Breast epithelium (tissue), 4 donors: ENCODE measurements at regions not wholly inside any gene's neighbourhood (a gene's known extent, or its start where the extent isn't known, plus 50 kb on each side); places are given as distances from the start of the nearest gene placed in this dataset.

ENCODE experiments used
- DNase-seq, 2 donors: peaks; one replicate each; pipeline ENCODE4 v3.0.0-alpha.2; 2019; ENCODE audit warnings: low spot score in 2 of 2
- H3K27ac ChIP-seq, 2 donors: fragments of 200-600 bp; sonication (generic) in 1 of 2; one replicate each; pipeline ENCODE4 v1.5.1; 2016 to 2019; ENCODE audit warnings: mild to moderate bottlenecking in 1 of 2
- H3K27me3 ChIP-seq, 2 donors: fragments of 200-600 bp; sonication (generic) in 1 of 2; one replicate each; pipeline versions ENCODE4 v1.5.1 to v1.6.0; 2017 to 2019; ENCODE audit warnings: control low read depth in 1 of 2, mild to moderate bottlenecking in 1 of 2
- H3K36me3 ChIP-seq: fragments of 200-600 bp; one replicate; pipeline ENCODE4 v1.5.1; 2019
- H3K4me1 ChIP-seq, 2 donors: fragments of 200-600 bp; sonication (generic); one replicate each; pipeline ENCODE4 v1.5.1; 2016 to 2019; ENCODE audit warnings: control low read depth in 1 of 2
- H3K4me3 ChIP-seq, 3 donors: fragments of 200-600 bp; sonication (generic); 1 replicate in 2 of 3; 2 replicates in 1 of 3; pipeline ENCODE4 v1.5.1; 2016 to 2019; ENCODE audit warnings: mild to moderate bottlenecking in 3 of 3, moderate library complexity in 2 of 3
- H3K9me3 ChIP-seq, 2 donors: fragments of 200-600 bp; sonication (generic) in 1 of 2; one replicate each; pipeline ENCODE4 v1.5.1; 2016 to 2019; ENCODE audit warnings: control low read depth in 1 of 2
- POLR2A ChIP-seq: fragments of 450-650 bp; IDR thresholded peaks from one replicate; pipeline ENCODE4 v1.6.1; 2016; ENCODE audit warnings: antibody characterized with exemption, mild to moderate bottlenecking, moderate library complexity
- POLR2AphosphoS5 ChIP-seq, 3 donors: sonication (generic); formaldehyde crosslinking; IDR thresholded peaks; one replicate each; pipeline ENCODE4 v1.6.1; 2017; ENCODE audit warnings: antibody characterized with exemption in 3 of 3
- intact Hi-C: fragments of 100-400 bp; cut with DNase I; formaldehyde crosslinking; loops from one replicate; pipeline ENCODE4 v1.15.1; 2023; ENCODE audit warnings: low total_unique reads
- TF ChIP-seq, protein P1 (sequence below), 3 donors: fragments of 450-650 bp; IDR thresholded peaks; one replicate each; pipeline ENCODE4 v1.5.1; 2016 to 2017; ENCODE audit warnings: antibody characterized with exemption in 3 of 3, mild to moderate bottlenecking in 3 of 3, moderate library complexity in 3 of 3

DNA sequence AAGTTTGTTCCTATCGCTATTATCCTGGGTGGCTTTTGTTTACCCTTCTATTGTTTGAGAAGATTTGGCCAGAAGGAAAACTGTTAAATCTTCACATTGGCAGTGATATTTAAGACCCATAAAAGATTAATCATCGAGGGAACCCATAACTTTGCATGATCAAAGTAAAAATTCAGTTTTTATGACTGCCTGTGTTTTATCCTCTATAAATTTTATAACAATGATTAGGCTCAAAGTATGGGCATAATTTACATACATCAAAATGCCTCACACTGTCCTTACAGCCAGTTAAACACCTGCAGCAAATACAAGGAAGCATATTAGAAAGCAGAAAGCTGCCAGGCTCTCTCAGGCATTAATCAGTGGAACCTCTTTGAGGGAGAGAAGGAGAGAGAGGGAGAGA is 289.1 kb downstream of the ICOS start:
- DNase-seq, result no peak
- H3K4me1 ChIP-seq, result no peaks in the 10 kb centered on the region
- no peaks in the 10 kb centered on the region for H3K9me3 ChIP-seq
- H3K4me3 ChIP-seq, result no peak overlapping the region
- intact Hi-C loops, result no loop called here
- no peak overlapping the region for H3K27ac ChIP-seq
- H3K36me3 ChIP-seq, result no peaks in the 10 kb centered on the region
- no peaks in the 10 kb centered on the region for H3K27me3 ChIP-seq
- TF ChIP-seq, protein P1, sequence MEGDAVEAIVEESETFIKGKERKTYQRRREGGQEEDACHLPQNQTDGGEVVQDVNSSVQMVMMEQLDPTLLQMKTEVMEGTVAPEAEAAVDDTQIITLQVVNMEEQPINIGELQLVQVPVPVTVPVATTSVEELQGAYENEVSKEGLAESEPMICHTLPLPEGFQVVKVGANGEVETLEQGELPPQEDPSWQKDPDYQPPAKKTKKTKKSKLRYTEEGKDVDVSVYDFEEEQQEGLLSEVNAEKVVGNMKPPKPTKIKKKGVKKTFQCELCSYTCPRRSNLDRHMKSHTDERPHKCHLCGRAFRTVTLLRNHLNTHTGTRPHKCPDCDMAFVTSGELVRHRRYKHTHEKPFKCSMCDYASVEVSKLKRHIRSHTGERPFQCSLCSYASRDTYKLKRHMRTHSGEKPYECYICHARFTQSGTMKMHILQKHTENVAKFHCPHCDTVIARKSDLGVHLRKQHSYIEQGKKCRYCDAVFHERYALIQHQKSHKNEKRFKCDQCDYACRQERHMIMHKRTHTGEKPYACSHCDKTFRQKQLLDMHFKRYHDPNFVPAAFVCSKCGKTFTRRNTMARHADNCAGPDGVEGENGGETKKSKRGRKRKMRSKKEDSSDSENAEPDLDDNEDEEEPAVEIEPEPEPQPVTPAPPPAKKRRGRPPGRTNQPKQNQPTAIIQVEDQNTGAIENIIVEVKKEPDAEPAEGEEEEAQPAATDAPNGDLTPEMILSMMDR (IDR thresholded peaks at IDR 0.05), result no peak
- TF ChIP-seq POLR2AphosphoS5 (IDR thresholded peaks at IDR 0.05) (no peak), POLR2A (no peak)

DNA sequence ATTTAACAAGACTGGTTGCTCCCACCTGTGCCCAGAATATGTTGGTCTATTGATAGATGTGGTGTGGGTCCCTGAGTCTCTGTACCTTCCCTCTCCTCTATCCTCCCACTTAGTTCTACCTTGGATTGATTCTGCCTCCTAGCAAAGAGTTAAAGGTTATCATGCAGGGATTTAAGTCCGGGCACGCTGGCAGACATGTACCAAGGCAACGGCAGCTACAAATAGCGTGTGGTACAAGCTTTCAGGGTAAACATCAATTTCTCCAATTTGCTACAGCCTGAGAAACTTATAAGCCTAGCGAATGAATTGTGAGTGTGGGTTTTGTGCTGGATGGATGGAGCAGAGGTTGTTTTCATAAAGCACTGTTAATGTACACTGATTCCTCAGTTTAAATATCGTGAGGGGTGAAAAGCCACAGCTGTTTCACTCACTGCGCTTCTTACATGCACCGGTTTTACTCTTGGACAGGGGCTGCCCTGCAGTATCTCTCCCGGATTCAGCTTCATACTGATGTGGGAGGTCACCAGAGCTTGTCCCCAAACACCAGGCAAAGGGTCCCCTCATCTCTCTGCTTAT is 289.8 kb downstream of the ICOS start:
- Histone ChIP-seq H3K4me3 (no peak overlapping the region), H3K27ac (no peak overlapping the region), H3K27me3 (no peaks in the 10 kb centered on the region), H3K4me1 (no peaks in the 10 kb centered on the region), H3K9me3 (no peaks in the 10 kb centered on the region), H3K36me3 (no peaks in the 10 kb centered on the region)
- intact Hi-C loops, result no loop called here
- DNase-seq, result no peak
- TF ChIP-seq POLR2A, result no peak
- TF ChIP-seq, protein P1 (IDR thresholded peaks at IDR 0.05), result no peak
- TF ChIP-seq POLR2AphosphoS5 (IDR thresholded peaks at IDR 0.05), result no peak

DNA sequence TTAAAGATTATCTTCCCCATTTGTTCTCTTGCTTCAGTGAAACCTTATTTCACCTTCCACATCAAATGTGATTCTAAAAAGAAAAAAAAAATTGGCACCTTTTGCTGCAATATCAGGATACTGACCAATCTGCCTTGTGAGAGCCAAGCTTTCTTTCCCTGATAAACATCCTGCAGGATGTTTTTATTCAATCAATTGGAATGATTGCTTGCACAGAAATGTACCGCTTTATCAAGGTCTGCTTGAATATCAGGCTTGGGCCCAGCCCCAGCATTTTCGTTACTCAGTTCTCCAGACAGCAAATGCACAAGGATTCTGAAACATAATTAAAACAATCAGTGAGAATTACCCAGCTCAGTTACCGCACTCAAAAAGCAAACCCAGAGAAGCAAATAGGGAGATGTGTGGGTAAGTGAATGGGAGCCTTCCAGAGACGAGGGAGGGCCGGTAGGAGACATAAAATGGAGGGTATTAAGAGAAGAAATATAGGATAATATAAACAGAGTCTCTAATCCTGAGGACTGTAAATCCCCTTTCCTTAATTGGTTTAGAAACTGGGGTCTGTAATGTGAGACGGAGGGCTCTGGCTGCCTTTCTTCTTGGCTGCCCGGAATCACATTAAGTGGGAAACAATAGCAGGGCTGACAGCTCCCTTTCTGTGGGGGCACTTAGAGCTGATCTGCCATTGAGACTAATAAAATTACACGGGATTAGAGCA is 291.8 kb downstream of the ICOS start:
- Histone ChIP-seq H3K27me3 (no peaks in the 10 kb centered on the region), H3K27ac (no peak overlapping the region), H3K4me3 (no peak overlapping the region), H3K36me3 (no peaks in the 10 kb centered on the region), H3K9me3 (no peaks in the 10 kb centered on the region), H3K4me1 (no peaks in the 10 kb centered on the region)
- intact Hi-C loops, result no loop called here
- no peak for DNase-seq
- TF ChIP-seq, protein P1 (IDR thresholded peaks at IDR 0.05), result no peak
- TF ChIP-seq POLR2AphosphoS5 (IDR thresholded peaks at IDR 0.05) (no peak), POLR2A (no peak)

DNA sequence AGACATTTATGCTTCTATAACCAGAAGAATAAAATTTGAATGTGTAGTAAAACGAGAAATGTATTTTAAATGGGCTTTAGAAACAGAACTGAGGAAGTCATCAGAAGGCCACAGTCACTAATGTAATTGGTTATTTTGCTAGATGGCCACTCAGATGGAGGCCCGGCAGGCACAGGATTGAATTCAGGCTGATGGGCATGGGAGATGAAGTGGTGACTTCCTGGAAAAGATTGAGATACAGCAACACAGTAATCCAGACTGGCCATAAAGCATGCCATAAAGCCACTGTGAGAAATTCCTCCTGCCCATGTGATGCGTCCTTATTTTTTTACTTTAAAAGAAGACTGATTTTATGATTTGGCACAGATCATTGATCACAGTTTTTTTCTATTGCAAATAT is 297.7 kb downstream of the ICOS start:
- H3K36me3 ChIP-seq, result no peaks in the 10 kb centered on the region
- H3K4me1 ChIP-seq, result no peaks in the 10 kb centered on the region
- no peak for TF ChIP-seq POLR2A
- TF ChIP-seq, protein P1 (IDR thresholded peaks at IDR 0.05), result no peak
- TF ChIP-seq POLR2AphosphoS5 (IDR thresholded peaks at IDR 0.05), result no peak
- no peaks in the 10 kb centered on the region for H3K27me3 ChIP-seq
- intact Hi-C loops, result no loop called here
- H3K4me3 ChIP-seq, result no peak overlapping the region
- no peaks in the 10 kb centered on the region for H3K9me3 ChIP-seq
- DNase-seq, result no peak
- no peak overlapping the region for H3K27ac ChIP-seq

DNA sequence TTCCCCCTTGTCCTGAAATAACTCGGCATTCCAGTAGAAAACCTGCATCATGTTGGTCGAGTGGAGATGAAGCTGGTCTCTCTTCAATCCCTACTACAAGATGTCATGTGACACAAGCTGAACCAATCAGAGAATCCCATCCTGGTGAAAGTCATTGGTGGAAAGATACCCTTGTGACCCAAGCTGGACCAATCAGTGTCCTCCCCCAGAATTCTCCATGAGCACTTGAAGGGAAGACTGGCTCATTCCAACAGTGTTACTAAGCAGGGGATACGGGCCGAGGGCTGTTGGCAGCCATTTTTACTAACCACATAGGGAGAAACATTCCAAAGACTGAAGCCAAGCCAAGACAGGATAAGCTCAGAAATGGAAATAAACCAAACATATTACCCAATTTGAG is 298.3 kb downstream of the ICOS start:
- Histone ChIP-seq H3K4me1 (no peaks in the 10 kb centered on the region), H3K4me3 (no peak overlapping the region), H3K27me3 (no peaks in the 10 kb centered on the region), H3K27ac (no peak overlapping the region), H3K36me3 (no peaks in the 10 kb centered on the region), H3K9me3 (no peaks in the 10 kb centered on the region)
- TF ChIP-seq POLR2A, result no peak
- TF ChIP-seq, protein P1 (IDR thresholded peaks at IDR 0.05), result no peak
- intact Hi-C loops, result no loop called here
- no peak for DNase-seq
